NCI-H1930 (cell line): ENCODE measurements at regions not wholly inside any gene's neighbourhood (a gene's known extent, or its start where the extent isn't known, plus 50 kb on each side); places are given as distances from the start of the nearest gene placed in this dataset.

Source experiments
- DNase-seq, 2 experiments: peaks; one replicate each; lab custom pipeline; 2025; lab: John Stamatoyannopoulos, UW

- DNase-seq: no peak
These were observed 119.2 kb downstream of the EFNB1 start for GRCh38 chrX:68947882-68948605.

- no peak for DNase-seq
These were observed 116.9 kb downstream of the EFNB1 start for GRCh38 chrX:68945603-68946228.

GRCh38 chrX:68945081-68945602 lies 116.3 kb downstream of the EFNB1 start:
- DNase-seq: no peak

GRCh38 chrX:68944211-68944610 lies 115.4 kb downstream of the EFNB1 start:
- DNase-seq: no peak

GRCh38 chrX:68942840-68943239 lies 114.0 kb downstream of the EFNB1 start:
- no peak for DNase-seq

- DNase-seq: no peak
These were observed 113.3 kb downstream of the EFNB1 start for GRCh38 chrX:68942104-68942503.

GRCh38 chrX:68941385-68941952 lies 112.6 kb downstream of the EFNB1 start:
- no peak for DNase-seq

GRCh38 chrX:68940601-68941000 lies 111.8 kb downstream of the EFNB1 start:
- DNase-seq: no peak

GRCh38 chrX:68939868-68940267 lies 111.0 kb downstream of the EFNB1 start:
- no peak for DNase-seq

GRCh38 chrX:68938244-68939004 lies 109.6 kb downstream of the EFNB1 start:
- DNase-seq: no peak

GRCh38 chrX:68937581-68937980 lies 108.8 kb downstream of the EFNB1 start:
- DNase-seq: no peak

GRCh38 chrX:68936608-68937007 lies 107.8 kb downstream of the EFNB1 start:
- DNase-seq: no peak

GRCh38 chrX:68936126-68936525 lies 107.3 kb downstream of the EFNB1 start:
- DNase-seq: no peak

- no peak for DNase-seq
These were observed 106.5 kb downstream of the EFNB1 start for GRCh38 chrX:68935362-68935761.

GRCh38 chrX:68934922-68935321 lies 106.1 kb downstream of the EFNB1 start:
- no peak for DNase-seq

GRCh38 chrX:68934421-68934820 lies 105.6 kb downstream of the EFNB1 start:
- DNase-seq: no peak

- no peak for DNase-seq
These were observed 103.8 kb downstream of the EFNB1 start for GRCh38 chrX:68932611-68933010.

GRCh38 chrX:68931345-68931744 lies 102.5 kb downstream of the EFNB1 start:
- no peak for DNase-seq

- DNase-seq: no peak
These were observed 101.9 kb downstream of the EFNB1 start for GRCh38 chrX:68930542-68931317.

- no peak for DNase-seq
These were observed 100.7 kb downstream of the EFNB1 start for GRCh38 chrX:68929332-68930150.

GRCh38 chrX:68928401-68928800 lies 99.6 kb downstream of the EFNB1 start:
- no peak for DNase-seq
